ENCODE measurements at regions not wholly inside any gene's neighbourhood (a gene's known extent, or its start where the extent isn't known, plus 50 kb on each side); places are given as distances from the start of the nearest gene placed in this dataset.
A peak's percentile ranks its signal among the peaks of the same experiment; 100 is the strongest.

- no peak for FAIRE-seq
- TF ChIP-seq USF2 (IDR thresholded peaks at IDR 0.05; ENCODE audit: low read length) (no peak), HDAC2 (IDR thresholded peaks at IDR 0.05; ENCODE audit: borderline replicate concordance in 1 of 2, low read depth in 2 of 2, low read length in 2 of 2) (no peak), NANOG (IDR thresholded peaks at IDR 0.05; ENCODE audit: insufficient read depth, low read depth, low read length, poor library complexity, severe bottlenecking) (no peak), KDM5A (IDR thresholded peaks at IDR 0.05; ENCODE audit: low read length) (no peak), ATF2 (IDR thresholded peaks at IDR 0.05; ENCODE audit: low read length) (no peak), NRF1 (IDR thresholded peaks at IDR 0.05; ENCODE audit: low read depth, low read length) (no peak), FOSL1 (IDR thresholded peaks at IDR 0.05; ENCODE audit: insufficient read depth, low read depth, low read length) (no peak), HDAC6 (IDR thresholded peaks at IDR 0.05; ENCODE audit: low read depth, low read length) (no peak)
Observed at GRCh38 chr5:61823781-61824180, 482.2 kb upstream of the KIF2A start.

More at GRCh38 chr5:61823781-61824180, 482.2 kb upstream of the KIF2A start:
- no peak overlapping the region for H2BK120ac ChIP-seq (replicated peaks; ENCODE audit: low read depth, low read length)
- no peaks in the 10 kb centered on the region; a peak in 1 of 4 replicates for H3K9me3 ChIP-seq (ENCODE audit: insufficient read depth in 2 of 2, low read depth in 1 of 2, low read length in 1 of 2)
- H2BK5ac ChIP-seq (ENCODE audit: low read depth, low read length) = no peak overlapping the region
- no peaks in the 10 kb centered on the region for H3K79me1 ChIP-seq (ENCODE audit: low read depth, low read length)
- no peak overlapping the region for H3K27ac ChIP-seq (ENCODE audit: low read depth, low read length)
- no peak overlapping the region for H3K23ac ChIP-seq (ENCODE audit: insufficient read length)
- POLR2A ChIA-PET (ENCODE audit: partially characterized antibody) = no interaction called here
- H3K4me3 ChIP-seq (ENCODE audit: extremely low read depth in 1 of 4, insufficient read depth in 2 of 4, low read depth in 3 of 4, low read length in 4 of 4) = no peak overlapping the region
- H4K8ac ChIP-seq (ENCODE audit: extremely low read depth, insufficient read depth, low read length) = no peak overlapping the region
- H3K18ac ChIP-seq (ENCODE audit: extremely low read depth, low read length) = no peak overlapping the region
- H4K20me1 ChIP-seq (replicated peaks in 1 of 2; ENCODE audit: control insufficient read depth in 1 of 2, insufficient read depth in 2 of 2, low read length in 2 of 2) = no peaks in the 10 kb centered on the region
- WGBS, 2 experiments (ENCODE audit: extremely low coverage in 1 of 2, insufficient coverage in 1 of 2, insufficient read length in 1 of 2, insufficient replicate concordance in 2 of 2, low coverage in 1 of 2, low lambda C conversion rate in 2 of 2, missing lambda C conversion rate in 1 of 2) = 73% methylated on average over 2 of the region's 2 CpGs; no CpG with 5 or more reads in 1 of the 2 experiments
- H4K91ac ChIP-seq (replicated peaks; ENCODE audit: insufficient read length, low read length) = no peak overlapping the region
- no peak overlapping the region for H4K5ac ChIP-seq (ENCODE audit: insufficient read length, low read depth, low read length)
- no peak overlapping the region for H2BK12ac ChIP-seq (ENCODE audit: low read depth, low read length)
- no peaks in the 10 kb centered on the region for H3K23me2 ChIP-seq (ENCODE audit: low read depth, low read length)
- H3K4me1 ChIP-seq (replicated peaks in 1 of 4; ENCODE audit: control insufficient read depth in 3 of 4, insufficient read depth in 4 of 4, low read length in 3 of 4) = peaks cover 0 to 3% (median 1%) of the 10 kb centered on the region in 4 experiments; a peak in 3 of 7 replicates
- no peaks in the 10 kb centered on the region for H3K27me3 ChIP-seq (replicated peaks in 1 of 4; ENCODE audit: control insufficient read depth in 3 of 4, extremely low read depth in 1 of 4, insufficient read depth in 3 of 4, low read length in 3 of 4)
- no peak overlapping the region for H2BK20ac ChIP-seq (ENCODE audit: low read length)
- H2AK5ac ChIP-seq (ENCODE audit: low read depth, low read length) = no peak overlapping the region
- no peak overlapping the region for H3K4me2 ChIP-seq (ENCODE audit: insufficient read depth in 1 of 2, low read depth in 2 of 2, low read length in 2 of 2)
- CTCF ChIA-PET (ENCODE audit: partially characterized antibody) = interaction anchor here (0.5 to 2.9 kb wide), 9 partner anchors 10 to 744 kb away, joined by 3 to 11 read pairs (median 3); no protein-coding TSS in a partner anchor
- no peak overlapping the region for H2BK15ac ChIP-seq (ENCODE audit: low read length)
- no peak overlapping the region for H3K4ac ChIP-seq (replicated peaks; ENCODE audit: insufficient read length, low read depth, low read length)
- no peak for DNase-seq (ENCODE audit: low read depth in 1 of 2, low spot score in 2 of 2)
- no peak overlapping the region for H3K9ac ChIP-seq (replicated peaks in 1 of 4; ENCODE audit: extremely low read depth in 1 of 4, low read depth in 3 of 4, low read length in 3 of 4)
- 0 out of 2 replicates have a peak overlapping the region, but pooled peaks have one; percentile 6 for H2AFZ ChIP-seq (ENCODE audit: low read length)
- no peaks in the 10 kb centered on the region for H3K79me2 ChIP-seq (ENCODE audit: control insufficient read depth in 1 of 2, insufficient read depth in 2 of 2, low read length in 2 of 2)
- no peak overlapping the region for H3K56ac ChIP-seq (replicated peaks; ENCODE audit: insufficient read length, low read depth, low read length)
- no peak overlapping the region for H3K14ac ChIP-seq (ENCODE audit: insufficient read length)
- no peaks in the 10 kb centered on the region for H3K36me3 ChIP-seq (ENCODE audit: control insufficient read depth in 2 of 4, insufficient read depth in 4 of 4, low read length in 3 of 4)
